ENCODE measurements at regions not wholly inside any gene's neighbourhood (a gene's known extent, or its start where the extent isn't known, plus 50 kb on each side); places are given as distances from the start of the nearest gene placed in this dataset.

DNA sequence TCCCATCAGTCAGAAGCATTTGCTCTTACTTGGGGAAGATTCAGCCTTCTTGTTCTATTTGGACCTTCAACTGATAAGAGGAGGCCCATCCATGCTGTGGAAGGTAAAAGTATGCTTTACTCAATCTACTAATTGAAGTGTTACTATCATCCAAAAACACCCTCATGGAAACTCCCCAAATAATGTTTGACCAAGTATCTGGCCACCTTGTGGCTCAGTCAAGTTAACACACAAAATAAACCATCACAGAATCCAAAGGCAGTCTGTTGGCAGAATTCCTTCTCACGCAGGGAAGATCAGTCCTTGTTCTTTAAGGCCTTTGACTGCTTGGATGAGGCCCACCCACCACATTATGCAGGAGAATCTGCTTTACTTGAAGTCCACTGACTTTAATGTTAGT lies 531.2 kb upstream of the SMIM21 start:
- TF ChIP-seq CTCF (IDR thresholded peaks at IDR 0.05) (no peak), EP300 (IDR thresholded peaks at IDR 0.05) (no peak), POLR2AphosphoS5 (IDR thresholded peaks at IDR 0.05) (no peak)
